Lower leg skin (tissue), 3 donors: ENCODE measurements at regions not wholly inside any gene's neighbourhood (a gene's known extent, or its start where the extent isn't known, plus 50 kb on each side); places are given as distances from the start of the nearest gene placed in this dataset.

ENCODE experiments used
- POLR2A ChIP-seq, 2 donors: fragments of 450-650 bp; IDR thresholded peaks; one replicate each; pipeline ENCODE4 v1.6.1; 2016 to 2017; ENCODE audit warnings: antibody characterized with exemption in 2 of 2, mild to moderate bottlenecking in 1 of 2, moderate library complexity in 1 of 2
- TF ChIP-seq, protein P1 (sequence below), 3 donors: fragments of 450-650 bp; IDR thresholded peaks; one replicate each; pipeline ENCODE4 v1.5.1; 2016; ENCODE audit warnings: antibody characterized with exemption in 3 of 3, mild to moderate bottlenecking in 3 of 3, moderate library complexity in 2 of 3

DNA sequence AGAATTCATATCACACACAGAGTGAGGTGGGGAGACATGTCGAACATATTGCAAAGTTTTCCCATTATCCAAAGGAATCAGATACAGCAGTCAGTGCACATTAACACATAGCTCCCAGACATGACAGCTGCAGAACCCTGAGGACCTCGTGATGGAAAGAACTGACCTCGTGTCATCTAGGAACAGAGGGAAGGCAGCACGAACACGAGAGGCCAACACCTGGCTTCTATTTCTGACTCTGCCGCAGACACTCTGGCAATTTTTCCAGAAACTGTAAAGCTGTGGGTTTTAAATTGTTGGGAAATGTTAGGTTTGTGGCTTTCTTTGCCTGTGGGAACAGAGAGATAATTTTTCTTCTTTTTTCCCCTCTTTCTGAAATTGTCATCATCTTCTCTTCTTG is 315.0 kb upstream of the PIK3R1 start:
- TF ChIP-seq, protein P1, sequence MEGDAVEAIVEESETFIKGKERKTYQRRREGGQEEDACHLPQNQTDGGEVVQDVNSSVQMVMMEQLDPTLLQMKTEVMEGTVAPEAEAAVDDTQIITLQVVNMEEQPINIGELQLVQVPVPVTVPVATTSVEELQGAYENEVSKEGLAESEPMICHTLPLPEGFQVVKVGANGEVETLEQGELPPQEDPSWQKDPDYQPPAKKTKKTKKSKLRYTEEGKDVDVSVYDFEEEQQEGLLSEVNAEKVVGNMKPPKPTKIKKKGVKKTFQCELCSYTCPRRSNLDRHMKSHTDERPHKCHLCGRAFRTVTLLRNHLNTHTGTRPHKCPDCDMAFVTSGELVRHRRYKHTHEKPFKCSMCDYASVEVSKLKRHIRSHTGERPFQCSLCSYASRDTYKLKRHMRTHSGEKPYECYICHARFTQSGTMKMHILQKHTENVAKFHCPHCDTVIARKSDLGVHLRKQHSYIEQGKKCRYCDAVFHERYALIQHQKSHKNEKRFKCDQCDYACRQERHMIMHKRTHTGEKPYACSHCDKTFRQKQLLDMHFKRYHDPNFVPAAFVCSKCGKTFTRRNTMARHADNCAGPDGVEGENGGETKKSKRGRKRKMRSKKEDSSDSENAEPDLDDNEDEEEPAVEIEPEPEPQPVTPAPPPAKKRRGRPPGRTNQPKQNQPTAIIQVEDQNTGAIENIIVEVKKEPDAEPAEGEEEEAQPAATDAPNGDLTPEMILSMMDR (IDR thresholded peaks at IDR 0.05), result no peak
- TF ChIP-seq POLR2A (IDR thresholded peaks at IDR 0.05), result no peak
